HG03045 (cell line): ENCODE measurements at regions not wholly inside any gene's neighbourhood (a gene's known extent, or its start where the extent isn't known, plus 50 kb on each side); places are given as distances from the start of the nearest gene placed in this dataset.

Experiments
- ATAC-seq: cut with Tn5 transposase; IDR thresholded peaks from one replicate; pipeline ENCODE4 v1.9.1; 2021; ENCODE audit warnings: mild to moderate bottlenecking, moderate library complexity; ENCODE audit not compliant: unreplicated experiment

GRCh38 chr4:22129454-22130029 is 181.0 kb upstream of the KCNIP4 start:
- ATAC-seq, result no peak

DNA sequence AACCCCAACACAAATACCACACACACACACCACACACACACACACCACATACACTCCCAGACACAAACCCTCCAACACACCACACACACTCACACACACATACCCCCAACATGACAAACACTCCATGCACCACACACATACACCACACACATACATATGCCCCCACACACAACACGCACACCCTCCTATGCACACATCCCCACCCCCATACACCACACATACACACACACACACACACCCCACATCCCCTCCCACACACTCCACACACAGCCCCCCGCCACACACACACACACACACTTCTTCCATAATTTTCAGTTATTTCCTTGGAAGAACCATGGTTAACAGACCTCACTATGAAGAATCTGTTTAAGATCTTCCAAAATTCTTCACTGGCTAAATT is 173.5 kb upstream of the KCNIP4 start:
- no peak for ATAC-seq

DNA sequence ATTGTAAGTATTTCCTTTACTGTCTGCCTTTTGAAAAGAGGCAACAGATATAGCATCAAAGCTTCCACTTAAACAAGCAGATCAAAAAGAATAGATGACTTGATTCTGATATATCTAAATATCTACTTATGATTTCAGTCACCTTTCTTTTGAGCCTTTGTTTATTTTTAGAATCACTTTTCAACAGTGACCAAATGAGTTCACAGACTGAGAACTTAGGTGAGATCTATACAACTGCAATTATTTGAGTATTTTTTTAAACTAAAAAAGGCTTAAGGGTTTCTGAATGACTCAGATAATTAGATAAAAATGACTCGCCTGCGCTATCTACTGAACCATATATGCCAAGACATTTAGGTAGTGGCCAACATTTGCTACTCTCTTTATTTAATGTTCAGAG is 166.7 kb upstream of the KCNIP4 start:
- no peak for ATAC-seq

- no peak for ATAC-seq
These were observed 155.2 kb upstream of the KCNIP4 start for GRCh38 chr4:22103768-22104167.

GRCh38 chr4:22099896-22100295 is 151.3 kb upstream of the KCNIP4 start:
- no peak for ATAC-seq

- no peak for ATAC-seq
These were observed 149.0 kb upstream of the KCNIP4 start for GRCh38 chr4:22097596-22097995.

DNA sequence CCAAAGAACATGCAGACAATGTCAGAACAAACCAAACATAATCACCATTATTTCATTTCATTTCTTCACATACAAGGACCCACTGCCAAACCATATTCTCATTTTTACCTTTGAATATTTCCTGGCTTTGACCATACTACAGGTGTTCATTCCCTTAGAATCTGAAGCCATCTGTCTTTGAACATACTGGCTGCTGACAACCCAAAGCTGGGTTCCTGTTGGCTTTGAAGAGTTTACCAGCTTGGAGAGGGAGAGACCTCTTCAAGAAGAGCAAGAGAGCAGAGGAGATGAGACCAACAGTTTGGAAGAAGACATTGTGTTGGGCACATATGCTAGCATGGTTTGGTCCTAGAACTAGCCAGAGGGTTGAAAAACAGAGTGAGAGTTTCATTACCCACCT is 145.6 kb upstream of the KCNIP4 start:
- ATAC-seq, result no peak

DNA sequence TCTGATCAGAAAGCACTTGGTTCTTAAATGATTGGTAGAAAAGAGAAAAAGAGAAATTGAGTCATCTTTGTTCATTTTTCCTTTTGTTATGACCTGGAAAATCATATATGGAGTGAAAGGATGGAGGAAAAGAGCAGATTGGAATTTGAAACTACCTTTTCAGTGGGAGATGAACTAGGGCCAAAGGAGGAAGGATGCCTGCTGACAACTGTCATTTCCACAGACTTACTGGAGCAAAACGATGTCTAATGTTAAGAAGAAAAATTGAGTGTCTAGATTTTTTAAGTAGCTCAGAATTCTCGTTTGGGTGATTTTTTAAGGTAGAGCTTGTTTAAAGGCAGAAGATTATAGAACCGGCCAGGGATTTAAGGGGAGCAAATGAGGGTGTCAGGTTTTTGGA is 144.6 kb upstream of the KCNIP4 start:
- ATAC-seq, result no peak

DNA sequence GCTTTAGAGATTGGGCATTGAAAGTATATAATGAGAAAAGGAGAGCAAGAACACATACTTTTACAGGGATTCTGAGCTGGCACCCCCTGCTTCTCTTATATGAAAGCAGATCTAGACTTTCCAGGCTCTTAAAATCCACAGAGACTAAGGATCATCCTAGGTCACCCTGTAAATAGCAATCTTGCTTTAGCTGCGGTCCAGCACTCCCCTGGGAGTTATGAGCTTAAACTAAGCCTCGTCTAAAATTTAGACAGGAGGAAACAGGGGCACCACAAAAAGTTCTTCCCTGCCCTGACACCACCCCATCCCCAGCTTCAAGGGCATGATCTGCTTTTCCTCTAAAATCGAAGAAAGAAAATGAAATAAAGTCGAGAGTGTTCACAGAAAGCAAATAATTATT is 143.3 kb upstream of the KCNIP4 start:
- ATAC-seq, result no peak

DNA sequence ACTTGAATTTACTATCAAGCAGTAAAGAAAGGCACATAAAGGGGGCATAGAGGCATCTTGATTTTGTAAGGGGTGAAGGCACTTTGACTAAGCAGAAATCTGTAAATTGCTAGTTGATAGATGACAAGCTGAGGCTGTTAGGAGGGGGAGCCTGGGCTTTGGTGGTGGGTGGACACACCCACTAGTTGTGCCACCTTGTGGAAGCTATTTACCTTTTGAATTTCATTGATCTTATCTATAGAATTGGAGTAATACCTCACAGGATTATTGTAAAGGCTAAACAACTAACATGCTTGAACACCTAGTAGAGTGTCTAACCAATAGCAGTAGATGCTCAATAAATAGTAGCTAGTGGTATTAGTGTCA is 142.8 kb upstream of the KCNIP4 start:
- no peak for ATAC-seq

GRCh38 chr4:22090661-22091351 is 142.2 kb upstream of the KCNIP4 start:
- ATAC-seq, result no peak

GRCh38 chr4:22077571-22077970 is 129.0 kb upstream of the KCNIP4 start:
- no peak for ATAC-seq

DNA sequence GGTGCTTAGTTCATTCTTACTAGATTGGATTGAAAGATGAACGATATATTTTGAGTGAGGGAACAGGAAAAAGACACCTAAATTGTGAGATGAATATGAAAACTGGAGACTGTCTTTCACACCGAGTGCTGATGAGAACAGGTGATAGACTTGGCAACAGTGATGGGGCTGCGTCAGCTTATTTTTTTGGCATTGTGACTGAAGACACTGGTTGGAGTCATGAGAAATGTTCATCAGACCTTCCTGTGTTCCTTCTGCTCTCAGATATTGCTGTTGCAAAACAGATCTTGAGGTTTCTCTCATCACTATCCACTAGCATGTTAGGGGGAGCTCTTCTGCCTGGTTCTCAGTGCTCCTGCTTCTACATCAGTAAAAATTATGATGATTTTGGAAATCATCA is 124.2 kb upstream of the KCNIP4 start:
- ATAC-seq, result no peak

DNA sequence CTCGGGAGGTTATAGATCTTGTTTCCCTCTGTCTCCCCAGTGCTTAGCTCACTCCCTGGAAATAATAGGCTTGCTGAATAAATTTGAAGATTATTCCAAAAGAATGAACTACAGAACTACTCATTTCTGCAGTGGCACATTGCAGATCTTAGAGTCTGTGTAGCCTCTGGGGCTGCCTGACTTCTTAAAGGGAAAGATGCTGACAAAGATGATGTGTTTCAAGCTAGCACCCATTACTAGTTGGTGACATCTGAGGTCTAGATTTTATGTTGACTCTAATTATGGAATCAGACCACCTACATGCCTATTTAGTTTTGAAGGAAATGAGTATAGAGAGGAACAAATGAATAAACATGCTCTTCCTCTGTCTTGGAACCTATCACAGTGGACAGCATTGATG is 123.7 kb upstream of the KCNIP4 start:
- no peak for ATAC-seq

GRCh38 chr4:22071749-22072148 is 123.2 kb upstream of the KCNIP4 start:
- peak; percentile 56 for ATAC-seq

DNA sequence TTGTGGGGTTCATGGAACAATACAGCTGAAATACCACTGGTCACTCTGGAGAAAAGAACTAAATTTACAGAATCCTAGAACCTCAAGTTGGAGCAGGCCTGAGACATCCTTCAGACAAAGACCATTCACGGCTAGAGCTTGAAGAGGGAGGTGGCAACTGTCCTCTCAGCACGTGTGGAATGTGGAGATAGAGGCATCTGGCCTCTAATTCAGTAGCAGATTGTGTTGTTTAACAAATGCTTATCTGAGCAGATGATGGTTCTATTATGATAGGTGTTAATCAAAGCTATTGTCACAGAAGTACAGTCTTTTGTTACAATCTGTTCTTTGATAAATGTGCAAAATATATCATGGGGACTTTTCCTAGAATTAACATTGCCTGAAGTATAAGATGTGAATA is 121.7 kb upstream of the KCNIP4 start:
- no peak for ATAC-seq

DNA sequence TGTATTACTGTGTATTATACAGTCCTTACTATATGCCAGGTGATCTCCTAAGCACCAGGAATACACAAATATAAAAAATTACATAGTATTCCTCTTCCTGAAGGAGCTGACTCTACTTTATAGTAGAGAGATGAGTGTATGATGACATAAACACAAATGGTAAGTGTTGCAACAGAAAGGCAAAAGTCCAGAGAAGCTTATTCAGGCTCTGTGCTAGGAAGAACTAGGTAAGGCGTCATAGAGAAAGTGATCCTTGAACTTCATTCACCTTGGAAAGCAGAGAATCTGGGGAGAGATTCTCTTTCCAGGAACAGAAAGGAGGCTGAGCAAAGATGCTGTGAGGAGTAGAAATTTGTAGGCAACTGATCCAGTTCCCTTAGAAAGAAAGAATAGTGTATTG is 115.0 kb upstream of the KCNIP4 start:
- no peak for ATAC-seq

DNA sequence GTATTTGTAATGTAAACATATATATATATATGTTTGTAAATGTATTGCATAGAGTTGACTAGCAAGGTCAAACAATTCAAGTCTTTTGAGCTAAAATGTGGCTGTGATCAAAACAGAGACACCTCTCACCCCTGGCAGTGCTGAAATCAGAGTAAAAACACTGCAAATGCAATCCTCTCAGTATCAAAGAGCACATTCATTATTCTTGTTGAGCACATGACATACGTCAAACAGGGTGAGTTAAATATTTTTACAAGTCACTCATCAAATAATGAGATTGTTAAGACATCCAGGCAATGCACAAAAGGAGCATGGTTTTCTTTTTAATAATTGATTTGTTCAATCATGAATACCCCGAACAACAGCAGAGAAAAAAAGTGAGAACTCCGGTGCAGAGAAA is 114.1 kb upstream of the KCNIP4 start:
- ATAC-seq, result no peak

GRCh38 chr4:22055954-22056353 is 107.4 kb upstream of the KCNIP4 start:
- no peak for ATAC-seq

- no peak for ATAC-seq
These were observed 103.5 kb upstream of the KCNIP4 start for GRCh38 chr4:22052076-22052475.

GRCh38 chr4:22048323-22048722 is 99.8 kb upstream of the KCNIP4 start:
- no peak for ATAC-seq

- ATAC-seq, result no peak
These were observed 99.2 kb upstream of the KCNIP4 start for GRCh38 chr4:22047793-22048192.

GRCh38 chr4:22045051-22045630 is 96.6 kb upstream of the KCNIP4 start:
- ATAC-seq, result no peak
